ENCODE measurements at regions not wholly inside any gene's neighbourhood (a gene's known extent, or its start where the extent isn't known, plus 50 kb on each side); places are given as distances from the start of the nearest gene placed in this dataset.

DNA sequence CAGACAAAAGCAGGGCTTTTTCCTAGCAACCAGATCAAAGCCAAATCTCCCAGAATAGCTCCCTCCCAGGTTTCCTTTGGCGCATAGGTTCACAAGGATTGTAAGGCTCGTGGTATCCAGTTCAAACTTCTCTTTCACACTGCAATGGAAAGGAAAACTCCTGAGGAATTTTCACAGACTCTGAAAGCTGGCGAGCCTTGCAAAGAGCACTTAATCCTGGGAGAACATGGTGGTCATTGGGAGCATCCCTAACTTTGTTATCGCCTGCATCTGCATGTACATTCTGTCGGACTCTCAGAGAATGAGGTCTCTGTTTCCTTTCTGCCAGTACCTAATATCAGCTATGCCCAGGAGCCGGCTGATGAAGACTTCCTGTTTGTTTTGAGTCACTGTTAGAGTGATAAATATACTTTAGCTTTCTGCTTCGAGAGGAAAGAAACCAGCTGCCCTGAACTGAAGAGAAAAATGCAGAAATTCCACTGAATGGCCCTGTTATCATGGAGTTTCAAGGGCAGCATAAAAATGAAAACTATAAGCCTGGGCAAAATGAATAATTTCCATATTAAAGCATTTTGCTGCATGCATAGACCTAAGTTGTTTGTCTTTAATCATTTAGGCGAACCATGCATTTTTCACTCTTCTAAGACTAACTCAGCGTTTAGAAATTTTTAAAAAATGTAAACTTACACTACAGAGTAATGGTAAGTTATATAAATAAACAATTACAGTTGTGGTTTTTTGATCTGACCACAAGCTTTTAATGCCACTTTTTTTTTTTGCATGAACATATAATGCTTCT lies 76.4 kb upstream of the ZEB2 start:
- Histone ChIP-seq H2BK120ac (ENCODE audit: low read depth, low read length, poor library complexity, severe bottlenecking) (no peak overlapping the region), H2BK20ac (ENCODE audit: low read depth, low read length, poor library complexity, severe bottlenecking) (no peak overlapping the region), H3K4me1 (ENCODE audit: insufficient read depth, low read length) (peaks cover 5% of the 10 kb centered on the region), H3K14ac (ENCODE audit: insufficient read depth, low read length) (no peak overlapping the region), H3K4ac (ENCODE audit: low read depth, low read length) (no peak overlapping the region), H3K4me2 (ENCODE audit: insufficient read depth, insufficient read length, low read length) (no peak overlapping the region), H4K20me1 (ENCODE audit: control insufficient read depth, insufficient read depth, insufficient read length) (no peaks in the 10 kb centered on the region), H3K23me2 (ENCODE audit: insufficient read length, low read depth, low read length, poor library complexity, severe bottlenecking) (no peaks in the 10 kb centered on the region), H2BK5ac (ENCODE audit: insufficient read length, low read length) (no peak overlapping the region), H3K18ac (ENCODE audit: insufficient read length, low read depth, low read length) (no peak overlapping the region), H4K5ac (ENCODE audit: insufficient read length, low read depth, low read length) (no peak overlapping the region), H3K79me2 (ENCODE audit: insufficient read depth, low read length) (no peaks in the 10 kb centered on the region), H3K9ac (ENCODE audit: extremely low read depth, insufficient read length, low read length) (no peak overlapping the region), H4K8ac (replicated peaks; ENCODE audit: insufficient read length, low read depth, low read length) (no peak overlapping the region), H3K9me3 (ENCODE audit: control insufficient read depth, low read depth, low read length) (no peaks in the 10 kb centered on the region), H2BK15ac (ENCODE audit: low read depth, low read length) (no peak overlapping the region), H2AFZ (ENCODE audit: low read length) (peak overlapping the region; percentile 45), H3K56ac (ENCODE audit: insufficient read length, low read depth, low read length) (no peak overlapping the region), H4K91ac (ENCODE audit: insufficient read length, low read depth, low read length) (no peak overlapping the region), H2AK5ac (ENCODE audit: insufficient read length, low read length) (no peak overlapping the region), H2BK12ac (ENCODE audit: insufficient read length, low read depth, low read length) (no peak overlapping the region), H3K27ac (ENCODE audit: insufficient read length, low read depth, low read length) (no peak overlapping the region), H3K27me3 (ENCODE audit: insufficient read depth, low read length) (no peaks in the 10 kb centered on the region), H3K79me1 (ENCODE audit: insufficient read depth, low read depth, low read length, poor library complexity, severe bottlenecking) (no peaks in the 10 kb centered on the region), H3T11ph (ENCODE audit: low read length) (no peak overlapping the region), H3K23ac (ENCODE audit: insufficient read length, low read depth, low read length) (no peak overlapping the region)
- H3K4me1 Mint-ChIP-seq = peaks cover 37 to 38% of the 10 kb centered on the region in 2 experiments
- no CpG with 5 or more reads among the region's 9 CpGs for WGBS (ENCODE audit: extremely low coverage, insufficient read length, low lambda C conversion rate)
- TF ChIP-seq, protein P1, sequence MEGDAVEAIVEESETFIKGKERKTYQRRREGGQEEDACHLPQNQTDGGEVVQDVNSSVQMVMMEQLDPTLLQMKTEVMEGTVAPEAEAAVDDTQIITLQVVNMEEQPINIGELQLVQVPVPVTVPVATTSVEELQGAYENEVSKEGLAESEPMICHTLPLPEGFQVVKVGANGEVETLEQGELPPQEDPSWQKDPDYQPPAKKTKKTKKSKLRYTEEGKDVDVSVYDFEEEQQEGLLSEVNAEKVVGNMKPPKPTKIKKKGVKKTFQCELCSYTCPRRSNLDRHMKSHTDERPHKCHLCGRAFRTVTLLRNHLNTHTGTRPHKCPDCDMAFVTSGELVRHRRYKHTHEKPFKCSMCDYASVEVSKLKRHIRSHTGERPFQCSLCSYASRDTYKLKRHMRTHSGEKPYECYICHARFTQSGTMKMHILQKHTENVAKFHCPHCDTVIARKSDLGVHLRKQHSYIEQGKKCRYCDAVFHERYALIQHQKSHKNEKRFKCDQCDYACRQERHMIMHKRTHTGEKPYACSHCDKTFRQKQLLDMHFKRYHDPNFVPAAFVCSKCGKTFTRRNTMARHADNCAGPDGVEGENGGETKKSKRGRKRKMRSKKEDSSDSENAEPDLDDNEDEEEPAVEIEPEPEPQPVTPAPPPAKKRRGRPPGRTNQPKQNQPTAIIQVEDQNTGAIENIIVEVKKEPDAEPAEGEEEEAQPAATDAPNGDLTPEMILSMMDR (conservative IDR thresholded peaks at IDR 0.05) = no peak
- DNase-seq = no peak
- H3K36me3 Mint-ChIP-seq (ENCODE audit: insufficient read depth in 1 of 3, low read depth in 3 of 3) = no peaks in the 10 kb centered on the region
- H3K27me3 Mint-ChIP-seq (ENCODE audit: low read depth) = no peaks in the 10 kb centered on the region
- H3K9me3 Mint-ChIP-seq = no peaks in the 10 kb centered on the region; a peak in 1 of 5 replicates
- H3K27ac Mint-ChIP-seq = no peak overlapping the region; a peak in 1 of 7 replicates
- H3K4me3 Mint-ChIP-seq = no peak overlapping the region
